Breast epithelium (tissue), 4 donors: ENCODE measurements at regions not wholly inside any gene's neighbourhood (a gene's known extent, or its start where the extent isn't known, plus 50 kb on each side); places are given as distances from the start of the nearest gene placed in this dataset.

Experiments used
- DNase-seq, 2 donors: peaks; one replicate each; pipeline ENCODE4 v3.0.0-alpha.2; 2019; ENCODE audit warnings: low spot score in 2 of 2
- H3K27ac ChIP-seq, 2 donors: fragments of 200-600 bp; sonication (generic) in 1 of 2; one replicate each; pipeline ENCODE4 v1.5.1; 2016 to 2019; ENCODE audit warnings: mild to moderate bottlenecking in 1 of 2
- H3K27me3 ChIP-seq, 2 donors: fragments of 200-600 bp; sonication (generic) in 1 of 2; one replicate each; pipeline versions ENCODE4 v1.5.1 to v1.6.0; 2017 to 2019; ENCODE audit warnings: control low read depth in 1 of 2, mild to moderate bottlenecking in 1 of 2
- H3K36me3 ChIP-seq: fragments of 200-600 bp; one replicate; pipeline ENCODE4 v1.5.1; 2019
- H3K4me1 ChIP-seq, 2 donors: fragments of 200-600 bp; sonication (generic); one replicate each; pipeline ENCODE4 v1.5.1; 2016 to 2019; ENCODE audit warnings: control low read depth in 1 of 2
- H3K4me3 ChIP-seq, 3 donors: fragments of 200-600 bp; sonication (generic); 1 replicate in 2 of 3; 2 replicates in 1 of 3; pipeline ENCODE4 v1.5.1; 2016 to 2019; ENCODE audit warnings: mild to moderate bottlenecking in 3 of 3, moderate library complexity in 2 of 3
- H3K9me3 ChIP-seq, 2 donors: fragments of 200-600 bp; sonication (generic) in 1 of 2; one replicate each; pipeline ENCODE4 v1.5.1; 2016 to 2019; ENCODE audit warnings: control low read depth in 1 of 2
- POLR2A ChIP-seq: fragments of 450-650 bp; IDR thresholded peaks from one replicate; pipeline ENCODE4 v1.6.1; 2016; ENCODE audit warnings: antibody characterized with exemption, mild to moderate bottlenecking, moderate library complexity
- POLR2AphosphoS5 ChIP-seq, 3 donors: sonication (generic); formaldehyde crosslinking; IDR thresholded peaks; one replicate each; pipeline ENCODE4 v1.6.1; 2017; ENCODE audit warnings: antibody characterized with exemption in 3 of 3
- intact Hi-C: fragments of 100-400 bp; cut with DNase I; formaldehyde crosslinking; loops from one replicate; pipeline ENCODE4 v1.15.1; 2023; ENCODE audit warnings: low total_unique reads
- TF ChIP-seq, protein P1 (sequence below), 3 donors: fragments of 450-650 bp; IDR thresholded peaks; one replicate each; pipeline ENCODE4 v1.5.1; 2016 to 2017; ENCODE audit warnings: antibody characterized with exemption in 3 of 3, mild to moderate bottlenecking in 3 of 3, moderate library complexity in 3 of 3

DNA sequence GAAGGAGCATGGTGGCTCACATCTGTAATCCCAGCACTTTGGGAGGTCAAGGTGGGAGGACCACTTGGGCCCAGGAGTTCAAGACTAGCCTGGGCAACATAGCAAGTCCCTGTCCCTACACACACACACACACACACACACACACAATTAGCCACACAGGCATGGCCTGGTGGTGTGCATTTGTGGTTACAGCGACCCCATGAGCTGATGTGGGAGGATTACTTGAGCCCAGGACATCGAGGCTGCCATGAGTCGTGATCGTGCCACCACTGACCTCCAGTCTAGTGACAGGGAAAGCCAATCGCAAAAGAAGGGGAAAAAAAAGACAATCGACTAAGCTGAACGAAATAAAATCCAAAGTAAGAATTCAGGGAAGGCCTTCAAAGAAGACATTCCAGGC, 67.9 kb downstream of the TBX3 start:
- Histone ChIP-seq H3K36me3 (no peaks in the 10 kb centered on the region), H3K9me3 (peaks cover 0 to 5% of the 10 kb centered on the region in 2 donors), H3K4me3 (no peak overlapping the region), H3K27me3 (no peaks in the 10 kb centered on the region), H3K27ac (no peak overlapping the region), H3K4me1 (no peaks in the 10 kb centered on the region)
- TF ChIP-seq, protein P1, sequence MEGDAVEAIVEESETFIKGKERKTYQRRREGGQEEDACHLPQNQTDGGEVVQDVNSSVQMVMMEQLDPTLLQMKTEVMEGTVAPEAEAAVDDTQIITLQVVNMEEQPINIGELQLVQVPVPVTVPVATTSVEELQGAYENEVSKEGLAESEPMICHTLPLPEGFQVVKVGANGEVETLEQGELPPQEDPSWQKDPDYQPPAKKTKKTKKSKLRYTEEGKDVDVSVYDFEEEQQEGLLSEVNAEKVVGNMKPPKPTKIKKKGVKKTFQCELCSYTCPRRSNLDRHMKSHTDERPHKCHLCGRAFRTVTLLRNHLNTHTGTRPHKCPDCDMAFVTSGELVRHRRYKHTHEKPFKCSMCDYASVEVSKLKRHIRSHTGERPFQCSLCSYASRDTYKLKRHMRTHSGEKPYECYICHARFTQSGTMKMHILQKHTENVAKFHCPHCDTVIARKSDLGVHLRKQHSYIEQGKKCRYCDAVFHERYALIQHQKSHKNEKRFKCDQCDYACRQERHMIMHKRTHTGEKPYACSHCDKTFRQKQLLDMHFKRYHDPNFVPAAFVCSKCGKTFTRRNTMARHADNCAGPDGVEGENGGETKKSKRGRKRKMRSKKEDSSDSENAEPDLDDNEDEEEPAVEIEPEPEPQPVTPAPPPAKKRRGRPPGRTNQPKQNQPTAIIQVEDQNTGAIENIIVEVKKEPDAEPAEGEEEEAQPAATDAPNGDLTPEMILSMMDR (IDR thresholded peaks at IDR 0.05) = no peak
- TF ChIP-seq POLR2AphosphoS5 (IDR thresholded peaks at IDR 0.05) (no peak), POLR2A (no peak)
- intact Hi-C loops = no loop called here
- DNase-seq = no peak

DNA sequence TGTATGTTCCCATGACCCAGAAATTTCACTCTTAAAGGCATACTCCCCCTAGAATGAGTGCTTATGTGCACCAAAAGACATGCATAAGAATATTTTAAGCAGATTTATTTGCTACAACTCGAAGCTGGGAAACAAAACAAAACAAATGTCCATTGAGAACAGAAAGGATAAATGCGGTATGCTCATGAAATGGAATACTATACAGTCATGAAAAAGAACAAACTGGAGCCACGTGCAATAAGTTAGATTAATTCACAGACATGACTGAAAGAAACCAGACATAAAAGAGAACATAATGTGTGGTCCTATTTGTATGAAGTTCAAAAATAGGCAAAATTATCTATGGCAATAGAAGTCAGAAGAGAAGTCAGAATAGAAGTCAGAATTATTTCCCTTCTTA, 69.9 kb downstream of the TBX3 start:
- peaks cover 0 to 5% of the 10 kb centered on the region in 2 donors for H3K9me3 ChIP-seq
- no peak for DNase-seq
- no peaks in the 10 kb centered on the region for H3K36me3 ChIP-seq
- no peaks in the 10 kb centered on the region for H3K27me3 ChIP-seq
- intact Hi-C loops = no loop called here
- TF ChIP-seq POLR2AphosphoS5 (IDR thresholded peaks at IDR 0.05) (no peak), POLR2A (no peak)
- TF ChIP-seq, protein P1 (IDR thresholded peaks at IDR 0.05) = no peak
- no peaks in the 10 kb centered on the region for H3K4me1 ChIP-seq
- H3K27ac ChIP-seq = no peak overlapping the region
- H3K4me3 ChIP-seq = no peak overlapping the region

DNA sequence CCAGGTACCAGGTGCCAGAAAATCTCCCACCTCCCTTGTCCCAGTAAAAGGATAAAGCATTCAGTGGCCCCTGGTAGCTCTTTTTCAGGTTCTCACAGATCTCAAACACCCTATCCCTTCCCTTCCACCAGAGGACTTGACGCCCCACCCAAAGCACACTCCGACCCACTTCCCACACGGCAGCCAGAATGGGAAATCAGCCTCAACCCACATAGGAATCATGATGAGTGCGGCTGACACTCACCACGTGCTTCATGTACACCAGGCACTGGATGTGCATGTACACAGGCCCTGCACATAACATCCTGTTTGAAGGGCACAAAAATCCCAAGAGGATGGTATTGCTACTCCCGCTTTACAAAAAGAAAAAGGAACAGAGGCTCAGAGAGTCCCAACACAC, 71.9 kb downstream of the TBX3 start:
- H3K36me3 ChIP-seq = no peaks in the 10 kb centered on the region
- TF ChIP-seq POLR2AphosphoS5 (IDR thresholded peaks at IDR 0.05) (no peak), POLR2A (no peak)
- TF ChIP-seq, protein P1 (IDR thresholded peaks at IDR 0.05) = no peak
- intact Hi-C loops = loop anchor here (2.0 kb wide), 1 partner anchor 77 kb away; no protein-coding TSS in a partner anchor
- H3K9me3 ChIP-seq = peaks cover 0 to 5% of the 10 kb centered on the region in 2 donors
- H3K4me1 ChIP-seq = no peaks in the 10 kb centered on the region
- DNase-seq = no peak
- no peak overlapping the region for H3K4me3 ChIP-seq
- no peaks in the 10 kb centered on the region for H3K27me3 ChIP-seq
- H3K27ac ChIP-seq = no peak overlapping the region

DNA sequence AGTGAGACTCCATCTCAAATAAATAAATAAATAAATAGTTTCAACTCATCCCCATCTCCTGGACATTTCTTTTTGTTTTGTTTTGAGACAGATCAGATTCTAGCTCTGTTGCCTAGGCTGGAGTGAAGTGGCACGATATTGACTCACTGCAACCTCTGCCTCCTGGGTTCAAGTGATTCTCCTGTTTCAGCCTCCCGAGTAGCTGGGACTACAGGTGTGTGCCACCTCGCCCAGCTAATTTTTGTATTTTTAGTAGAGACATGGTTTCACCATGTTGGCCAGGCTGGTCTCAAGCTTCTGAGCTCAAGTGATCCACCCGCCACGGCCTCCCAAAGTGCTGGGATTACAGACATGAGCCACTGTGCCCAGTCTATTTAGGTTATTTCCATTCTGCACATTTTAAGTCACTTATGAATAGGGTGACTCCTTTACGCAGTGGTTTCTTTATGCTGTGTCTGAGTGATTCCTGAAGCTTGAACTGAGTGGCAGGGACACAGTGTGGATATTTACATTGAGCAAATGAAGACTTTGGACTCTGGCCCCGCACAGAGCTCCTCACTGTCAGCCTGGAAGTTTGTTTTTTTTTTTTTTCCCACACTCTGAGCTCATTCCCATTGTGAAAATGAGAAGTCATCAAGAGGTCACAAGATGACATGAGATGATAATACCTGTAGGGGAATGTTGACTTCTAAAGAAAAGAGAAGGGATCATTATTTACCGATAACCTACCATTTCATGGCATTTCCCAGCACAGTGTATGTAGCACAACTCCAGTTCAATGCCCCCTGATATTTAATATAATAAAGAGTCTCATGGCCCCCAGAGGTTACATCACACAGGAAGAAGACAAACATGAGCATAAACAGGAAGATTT, 72.6 kb downstream of the TBX3 start:
- TF ChIP-seq, protein P1 (IDR thresholded peaks at IDR 0.05) = no peak
- no peak for TF ChIP-seq POLR2AphosphoS5 (IDR thresholded peaks at IDR 0.05)
- no peak for TF ChIP-seq POLR2A
- intact Hi-C loops = loop anchor here (2.0 kb wide), 1 partner anchor 77 kb away; no protein-coding TSS in a partner anchor
- DNase-seq = no peak
- Histone ChIP-seq H3K36me3 (no peaks in the 10 kb centered on the region), H3K9me3 (peaks cover 0 to 5% of the 10 kb centered on the region in 2 donors), H3K27me3 (no peaks in the 10 kb centered on the region), H3K4me3 (no peak overlapping the region), H3K27ac (no peak overlapping the region), H3K4me1 (no peaks in the 10 kb centered on the region)

DNA sequence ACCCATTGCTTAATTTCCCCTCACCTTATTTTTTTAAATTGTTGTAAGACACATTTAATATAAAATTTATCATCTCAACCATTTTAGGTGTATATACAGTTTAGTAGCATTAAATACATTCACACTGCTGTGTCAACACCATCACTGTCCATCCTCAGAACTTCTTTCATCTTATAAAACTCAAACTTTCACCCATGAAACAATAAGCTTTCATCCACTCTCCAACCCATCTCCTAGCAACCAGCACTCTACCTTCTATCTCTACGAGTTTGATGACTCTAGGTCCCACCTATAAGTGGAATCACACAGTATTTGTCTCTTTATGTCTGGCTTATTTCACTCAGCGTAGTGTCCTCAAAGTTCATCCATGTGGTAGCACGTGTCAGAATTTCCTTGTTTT, 75.5 kb downstream of the TBX3 start:
- no peak for TF ChIP-seq POLR2A
- TF ChIP-seq, protein P1 (IDR thresholded peaks at IDR 0.05) = no peak
- TF ChIP-seq POLR2AphosphoS5 (IDR thresholded peaks at IDR 0.05) = no peak
- Histone ChIP-seq H3K36me3 (no peaks in the 10 kb centered on the region), H3K27ac (no peak overlapping the region), H3K4me3 (no peak overlapping the region), H3K4me1 (no peaks in the 10 kb centered on the region), H3K9me3 (no peaks in the 10 kb centered on the region), H3K27me3 (no peaks in the 10 kb centered on the region)
- intact Hi-C loops = no loop called here
- no peak for DNase-seq
